Astrocyte (in vitro differentiated cells and primary cell): ENCODE measurements at regions not wholly inside any gene's neighbourhood (a gene's known extent, or its start where the extent isn't known, plus 50 kb on each side); places are given as distances from the start of the nearest gene placed in this dataset.

ENCODE experiments used
- DNase-seq: peaks from one replicate; pipeline ENCODE4 v3.0.0-alpha.2; 2010; ENCODE audit warnings: low read depth
- FAIRE-seq: peaks from 2 replicates; lab custom pipeline; 2011; peaks lifted over from hg19 to GRCh38; lab: Jason Lieb, UNC
- H2AFZ ChIP-seq: 2 replicates; pipeline ENCODE4 v1.6.0; 2012; ENCODE audit warnings: low read depth, low read length, inconsistent platforms
- H3K27ac ChIP-seq: 2 replicates; pipeline ENCODE4 v1.5.1; 2011; ENCODE audit warnings: low read depth, low read length, inconsistent platforms
- H3K27me3 ChIP-seq: 2 replicates; pipeline ENCODE4 v1.6.0; 2011; ENCODE audit warnings: low read length, inconsistent platforms; ENCODE audit not compliant: insufficient read depth
- H3K36me3 ChIP-seq: 2 replicates; pipeline ENCODE4 v1.5.1; 2011; ENCODE audit warnings: low read length, inconsistent platforms; ENCODE audit not compliant: insufficient read depth
- H3K4me1 ChIP-seq: 2 replicates; pipeline ENCODE4 v1.5.1; 2011; ENCODE audit warnings: low read length, inconsistent platforms; ENCODE audit not compliant: insufficient read depth
- H3K4me2 ChIP-seq: 2 replicates; pipeline ENCODE4 v1.6.0; 2012; ENCODE audit warnings: low read length, inconsistent platforms
- H3K4me3 ChIP-seq: 2 replicates; pipeline ENCODE4 v1.5.1; 2011; ENCODE audit warnings: low read depth, mild to moderate bottlenecking, low read length, inconsistent platforms; ENCODE audit not compliant: insufficient read depth
- H3K79me2 ChIP-seq: 2 replicates; pipeline ENCODE4 v1.6.0; 2012; ENCODE audit warnings: mild to moderate bottlenecking, low read length, inconsistent platforms; ENCODE audit not compliant: insufficient read depth
- H3K9ac ChIP-seq: 2 replicates; pipeline ENCODE4 v1.6.0; 2012; ENCODE audit warnings: mild to moderate bottlenecking, low read length, inconsistent platforms
- H3K9me3 ChIP-seq: 2 replicates; pipeline ENCODE4 v1.5.1; 2012; ENCODE audit warnings: low read depth, mild to moderate bottlenecking, low read length, inconsistent platforms; ENCODE audit not compliant: insufficient read depth
- H4K20me1 ChIP-seq: 2 replicates; pipeline ENCODE4 v1.6.0; 2012; ENCODE audit warnings: low read length, inconsistent platforms; ENCODE audit not compliant: insufficient read depth
- H3K27ac Mint-ChIP-seq: one replicate; pipeline ENCODE4 v1.8.0; 2021; ENCODE audit warnings: mild to moderate bottlenecking, mixed read lengths; ENCODE audit not compliant: unreplicated experiment
- H3K27me3 Mint-ChIP-seq: one replicate; pipeline ENCODE4 v1.8.0; 2021; ENCODE audit warnings: low read depth, mixed read lengths; ENCODE audit not compliant: unreplicated experiment
- H3K36me3 Mint-ChIP-seq: one replicate; pipeline ENCODE4 v1.8.0; 2021; ENCODE audit warnings: low read depth, mixed read lengths; ENCODE audit not compliant: unreplicated experiment
- H3K4me1 Mint-ChIP-seq: one replicate; pipeline ENCODE4 v1.8.0; 2021; ENCODE audit warnings: low read depth, mixed read lengths; ENCODE audit not compliant: unreplicated experiment
- H3K4me3 Mint-ChIP-seq: one replicate; pipeline ENCODE4 v1.8.0; 2021; ENCODE audit warnings: mild to moderate bottlenecking, moderate library complexity, mixed read lengths; ENCODE audit not compliant: unreplicated experiment
- H3K9me3 Mint-ChIP-seq: one replicate; pipeline ENCODE4 v1.8.0; 2021; ENCODE audit warnings: mild to moderate bottlenecking, mixed read lengths; ENCODE audit not compliant: unreplicated experiment
- EZH2 ChIP-seq: IDR thresholded peaks from 2 replicates; pipeline ENCODE4 v1.6.1; 2012; ENCODE audit warnings: mild to moderate bottlenecking, low read length, inconsistent platforms; ENCODE audit not compliant: insufficient read depth
- TF ChIP-seq, protein P1 (sequence below): IDR thresholded peaks from 2 replicates; pipeline ENCODE4 v1.5.1; 2011; ENCODE audit warnings: low read depth, mild to moderate bottlenecking, inconsistent platforms, low read length, moderate library complexity; ENCODE audit not compliant: insufficient read depth

DNA sequence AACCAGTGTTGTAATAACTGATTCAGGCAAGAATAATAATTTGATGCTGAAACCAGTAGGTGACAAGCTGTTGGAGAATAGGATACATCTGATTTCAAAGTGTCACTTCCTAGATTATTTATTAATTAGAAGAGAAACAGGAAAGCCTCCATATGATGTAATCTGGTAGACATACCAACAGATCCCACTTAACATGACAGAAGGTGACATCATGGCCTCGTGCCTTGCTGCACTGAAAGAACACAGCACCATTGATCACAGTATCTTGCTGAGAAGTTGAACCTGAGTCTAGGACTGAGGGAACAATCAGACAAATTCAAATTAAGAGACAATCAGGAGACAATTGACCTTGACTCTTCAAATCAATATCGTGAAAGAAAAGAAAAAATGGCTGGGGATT is 131.6 kb upstream of the DLGAP1 start:
- H3K9me3 ChIP-seq: no peaks in the 10 kb centered on the region
- Mint-ChIP-seq H3K27me3 (no peaks in the 10 kb centered on the region), H3K4me1 (peaks cover 6% of the 10 kb centered on the region), H3K4me3 (no peak overlapping the region), H3K9me3 (peaks cover 8% of the 10 kb centered on the region), H3K36me3 (no peaks in the 10 kb centered on the region), H3K27ac (peak overlapping the region; percentile 67)
- H2AFZ ChIP-seq: no peak overlapping the region
- H3K36me3 ChIP-seq: no peaks in the 10 kb centered on the region
- H3K4me1 ChIP-seq: no peaks in the 10 kb centered on the region
- no peak overlapping the region for H3K4me3 ChIP-seq
- no peak for FAIRE-seq
- TF ChIP-seq, protein P1, sequence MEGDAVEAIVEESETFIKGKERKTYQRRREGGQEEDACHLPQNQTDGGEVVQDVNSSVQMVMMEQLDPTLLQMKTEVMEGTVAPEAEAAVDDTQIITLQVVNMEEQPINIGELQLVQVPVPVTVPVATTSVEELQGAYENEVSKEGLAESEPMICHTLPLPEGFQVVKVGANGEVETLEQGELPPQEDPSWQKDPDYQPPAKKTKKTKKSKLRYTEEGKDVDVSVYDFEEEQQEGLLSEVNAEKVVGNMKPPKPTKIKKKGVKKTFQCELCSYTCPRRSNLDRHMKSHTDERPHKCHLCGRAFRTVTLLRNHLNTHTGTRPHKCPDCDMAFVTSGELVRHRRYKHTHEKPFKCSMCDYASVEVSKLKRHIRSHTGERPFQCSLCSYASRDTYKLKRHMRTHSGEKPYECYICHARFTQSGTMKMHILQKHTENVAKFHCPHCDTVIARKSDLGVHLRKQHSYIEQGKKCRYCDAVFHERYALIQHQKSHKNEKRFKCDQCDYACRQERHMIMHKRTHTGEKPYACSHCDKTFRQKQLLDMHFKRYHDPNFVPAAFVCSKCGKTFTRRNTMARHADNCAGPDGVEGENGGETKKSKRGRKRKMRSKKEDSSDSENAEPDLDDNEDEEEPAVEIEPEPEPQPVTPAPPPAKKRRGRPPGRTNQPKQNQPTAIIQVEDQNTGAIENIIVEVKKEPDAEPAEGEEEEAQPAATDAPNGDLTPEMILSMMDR: no peak
- no peak for TF ChIP-seq EZH2
- H3K27ac ChIP-seq: no peak overlapping the region
- no peak for DNase-seq
- no peak overlapping the region for H3K9ac ChIP-seq
- no peaks in the 10 kb centered on the region for H3K27me3 ChIP-seq
- H3K4me2 ChIP-seq: no peak overlapping the region
- no peaks in the 10 kb centered on the region for H3K79me2 ChIP-seq
- no peaks in the 10 kb centered on the region for H4K20me1 ChIP-seq

DNA sequence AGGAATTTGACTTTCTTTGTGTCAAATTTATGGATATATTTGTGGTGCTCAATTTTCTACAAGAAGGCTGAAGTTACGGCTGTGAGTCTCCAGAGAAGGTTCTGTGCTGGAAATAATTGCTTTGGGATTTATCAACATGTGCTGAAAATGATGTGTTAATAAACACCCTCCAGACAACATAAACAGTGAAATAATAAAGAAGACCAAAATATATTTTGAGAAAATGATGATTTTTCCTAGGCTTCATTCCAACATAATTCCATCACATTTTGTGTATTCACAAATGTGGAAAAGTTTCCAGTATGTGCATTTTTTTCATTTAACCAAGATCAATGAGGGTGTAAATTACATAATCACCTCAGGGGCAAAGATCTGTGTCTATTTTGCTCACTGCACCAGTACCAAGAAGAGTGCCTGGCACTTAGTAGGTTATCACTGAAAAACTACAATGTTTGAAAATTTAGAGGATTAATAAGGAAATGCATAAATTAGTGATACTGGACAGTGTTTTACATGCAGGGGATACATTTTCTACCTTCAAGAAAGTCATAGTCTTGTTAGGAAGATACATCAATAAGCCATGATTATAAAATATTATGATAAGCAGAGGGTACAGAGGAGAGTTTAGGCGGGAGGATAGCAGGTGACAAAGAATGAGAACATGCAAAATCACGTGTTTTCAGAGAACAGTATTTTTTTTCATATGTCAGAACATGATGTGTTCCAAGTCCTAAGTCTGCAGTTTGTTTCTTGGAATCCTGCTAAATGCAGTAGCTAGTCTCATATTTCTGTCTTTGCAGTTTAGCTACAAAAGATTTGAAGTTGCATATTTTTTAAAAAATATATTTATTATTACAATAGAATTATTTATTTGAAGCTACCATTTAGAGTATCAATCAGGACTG is 127.6 kb upstream of the DLGAP1 start:
- Histone ChIP-seq H3K9me3 (peaks cover 4% of the 10 kb centered on the region), H3K79me2 (no peaks in the 10 kb centered on the region), H4K20me1 (no peaks in the 10 kb centered on the region), H3K27ac (no peak overlapping the region), H3K4me2 (no peak overlapping the region), H3K9ac (no peak overlapping the region), H3K4me3 (no peak overlapping the region), H2AFZ (no peak overlapping the region), H3K4me1 (no peaks in the 10 kb centered on the region), H3K27me3 (no peaks in the 10 kb centered on the region), H3K36me3 (no peaks in the 10 kb centered on the region)
- no peak for TF ChIP-seq EZH2
- TF ChIP-seq, protein P1: no peak
- no peak for DNase-seq
- Mint-ChIP-seq H3K4me3 (no peak overlapping the region), H3K27ac (no peak overlapping the region), H3K9me3 (peaks cover 19% of the 10 kb centered on the region), H3K4me1 (peaks cover 6% of the 10 kb centered on the region), H3K27me3 (no peaks in the 10 kb centered on the region), H3K36me3 (no peaks in the 10 kb centered on the region)
- no peak for FAIRE-seq

DNA sequence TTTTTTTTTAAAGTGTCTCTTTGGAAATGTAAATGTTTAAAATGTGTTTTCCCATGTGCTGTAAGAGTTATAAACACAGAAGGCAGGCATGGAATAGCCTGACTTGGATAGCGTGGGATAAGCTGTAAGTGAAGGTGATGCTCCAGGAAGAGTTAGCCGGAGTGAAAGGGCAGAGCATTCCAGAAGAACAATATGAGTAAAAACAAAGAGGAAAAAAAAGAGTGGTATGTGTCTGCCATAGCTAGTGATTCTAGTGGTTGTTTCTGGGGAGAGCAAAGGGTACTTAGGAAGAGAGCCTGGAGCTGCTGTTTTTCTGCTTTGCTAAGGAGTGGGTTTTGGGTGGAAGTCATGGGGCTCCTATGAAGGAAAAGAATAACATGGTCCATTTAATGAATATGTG is 126.9 kb upstream of the DLGAP1 start:
- Histone ChIP-seq H3K27ac (no peak overlapping the region), H3K36me3 (no peaks in the 10 kb centered on the region), H3K79me2 (no peaks in the 10 kb centered on the region), H3K9me3 (peaks cover 4% of the 10 kb centered on the region), H3K4me2 (no peak overlapping the region), H3K9ac (no peak overlapping the region), H2AFZ (no peak overlapping the region), H4K20me1 (no peaks in the 10 kb centered on the region), H3K4me3 (no peak overlapping the region), H3K4me1 (no peaks in the 10 kb centered on the region), H3K27me3 (no peaks in the 10 kb centered on the region)
- H3K4me1 Mint-ChIP-seq: peaks cover 3% of the 10 kb centered on the region
- H3K4me3 Mint-ChIP-seq: no peak overlapping the region
- no peak for FAIRE-seq
- no peak for DNase-seq
- H3K27me3 Mint-ChIP-seq: no peaks in the 10 kb centered on the region
- H3K27ac Mint-ChIP-seq: no peak overlapping the region
- no peak for TF ChIP-seq EZH2
- TF ChIP-seq, protein P1: no peak
- H3K9me3 Mint-ChIP-seq: peaks cover 25% of the 10 kb centered on the region
- H3K36me3 Mint-ChIP-seq: no peaks in the 10 kb centered on the region
